ENCODE measurements at regions not wholly inside any gene's neighbourhood (a gene's known extent, or its start where the extent isn't known, plus 50 kb on each side); places are given as distances from the start of the nearest gene placed in this dataset.

GRCh38 chr2:226151157-226151556 is 648.5 kb downstream of the IRS1 start:
- no peak for TF ChIP-seq ZFX (IDR thresholded peaks at IDR 0.05)
- TF ChIP-seq, protein P1, sequence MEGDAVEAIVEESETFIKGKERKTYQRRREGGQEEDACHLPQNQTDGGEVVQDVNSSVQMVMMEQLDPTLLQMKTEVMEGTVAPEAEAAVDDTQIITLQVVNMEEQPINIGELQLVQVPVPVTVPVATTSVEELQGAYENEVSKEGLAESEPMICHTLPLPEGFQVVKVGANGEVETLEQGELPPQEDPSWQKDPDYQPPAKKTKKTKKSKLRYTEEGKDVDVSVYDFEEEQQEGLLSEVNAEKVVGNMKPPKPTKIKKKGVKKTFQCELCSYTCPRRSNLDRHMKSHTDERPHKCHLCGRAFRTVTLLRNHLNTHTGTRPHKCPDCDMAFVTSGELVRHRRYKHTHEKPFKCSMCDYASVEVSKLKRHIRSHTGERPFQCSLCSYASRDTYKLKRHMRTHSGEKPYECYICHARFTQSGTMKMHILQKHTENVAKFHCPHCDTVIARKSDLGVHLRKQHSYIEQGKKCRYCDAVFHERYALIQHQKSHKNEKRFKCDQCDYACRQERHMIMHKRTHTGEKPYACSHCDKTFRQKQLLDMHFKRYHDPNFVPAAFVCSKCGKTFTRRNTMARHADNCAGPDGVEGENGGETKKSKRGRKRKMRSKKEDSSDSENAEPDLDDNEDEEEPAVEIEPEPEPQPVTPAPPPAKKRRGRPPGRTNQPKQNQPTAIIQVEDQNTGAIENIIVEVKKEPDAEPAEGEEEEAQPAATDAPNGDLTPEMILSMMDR (conservative IDR thresholded peaks at IDR 0.05): no peak
- H3K27ac ChIP-seq: no peak overlapping the region

DNA sequence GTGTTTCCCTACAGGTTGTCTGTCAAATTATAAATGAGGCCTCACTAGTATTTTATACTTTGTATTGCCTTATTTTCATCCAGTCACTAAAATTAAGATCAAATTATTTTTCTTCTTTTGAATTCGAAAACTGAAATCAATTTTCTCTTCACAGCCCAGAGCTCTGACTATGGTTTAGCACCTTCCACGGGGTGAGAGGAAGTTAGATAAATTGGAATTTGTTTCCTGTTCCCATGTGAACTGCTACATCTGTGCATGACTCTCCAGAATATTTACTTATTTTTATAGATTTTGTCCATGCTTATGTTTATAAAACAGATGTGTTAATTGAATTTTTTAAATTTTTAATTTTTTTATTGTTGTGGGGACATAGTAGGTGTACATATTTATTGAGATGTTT is 656.5 kb downstream of the IRS1 start:
- TF ChIP-seq, protein P1 (conservative IDR thresholded peaks at IDR 0.05): no peak
- no peak for TF ChIP-seq ZFX (IDR thresholded peaks at IDR 0.05)
- H3K27ac ChIP-seq: no peak overlapping the region

GRCh38 chr2:226142463-226142862 is 657.2 kb downstream of the IRS1 start:
- H3K27ac ChIP-seq: no peak overlapping the region
- TF ChIP-seq ZFX (IDR thresholded peaks at IDR 0.05): no peak
- TF ChIP-seq, protein P1 (conservative IDR thresholded peaks at IDR 0.05): no peak

GRCh38 chr2:226140594-226140993 is 659.0 kb downstream of the IRS1 start:
- TF ChIP-seq ZFX (IDR thresholded peaks at IDR 0.05): no peak
- TF ChIP-seq, protein P1 (conservative IDR thresholded peaks at IDR 0.05): no peak
- H3K27ac ChIP-seq: no peak overlapping the region

GRCh38 chr2:226139759-226140158 is 659.9 kb downstream of the IRS1 start:
- no peak overlapping the region for H3K27ac ChIP-seq
- TF ChIP-seq, protein P1 (conservative IDR thresholded peaks at IDR 0.05): no peak
- no peak for TF ChIP-seq ZFX (IDR thresholded peaks at IDR 0.05)

DNA sequence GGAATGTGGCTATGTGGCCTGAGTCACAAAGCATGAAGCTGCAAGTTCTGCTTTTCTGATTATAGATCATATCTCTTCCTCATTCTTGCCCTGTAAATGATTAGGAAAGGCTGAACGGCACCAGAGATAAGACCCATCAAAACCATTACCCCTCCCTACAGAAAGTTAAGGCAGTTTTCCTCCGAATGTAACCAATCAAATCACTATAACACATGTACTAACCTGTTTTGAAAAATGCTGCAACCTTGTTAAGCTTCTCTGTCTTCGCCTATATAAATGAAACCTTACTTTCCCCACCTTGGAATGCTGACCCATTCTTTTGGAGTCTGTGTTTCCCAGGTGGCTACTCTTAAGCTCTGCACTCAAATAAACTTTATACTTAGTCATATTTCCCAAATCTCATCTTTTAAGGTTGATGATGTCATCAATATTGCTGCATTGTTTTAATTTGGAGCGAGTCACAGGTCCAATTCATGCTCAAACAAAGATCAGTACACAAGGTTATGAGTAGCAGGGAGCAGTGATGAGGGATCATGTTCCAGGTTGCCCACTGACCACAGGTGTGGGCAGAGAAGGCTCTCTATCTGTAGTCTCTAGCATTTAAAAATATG is 662.3 kb downstream of the IRS1 start:
- no peak overlapping the region for H3K27ac ChIP-seq
- TF ChIP-seq, protein P1 (conservative IDR thresholded peaks at IDR 0.05): no peak
- no peak for TF ChIP-seq ZFX (IDR thresholded peaks at IDR 0.05)

DNA sequence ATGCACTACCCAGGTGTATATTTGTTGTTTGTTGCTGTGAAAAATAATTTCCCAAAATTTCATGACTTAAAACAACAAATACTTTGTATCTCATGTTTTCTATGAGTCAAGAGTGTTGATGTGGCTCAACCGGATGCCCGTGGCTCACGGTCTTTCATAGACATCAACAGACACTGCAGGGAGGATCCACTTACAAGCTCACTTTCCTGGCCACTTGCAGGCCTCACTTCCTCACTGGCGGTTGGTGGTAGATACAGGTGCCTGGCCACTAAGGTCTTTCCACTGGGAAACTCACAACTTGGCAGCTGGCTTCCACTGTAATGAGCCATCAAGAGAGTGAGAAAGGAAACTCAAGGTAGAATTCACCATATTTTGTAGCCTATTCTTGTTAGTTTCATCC is 662.9 kb downstream of the IRS1 start:
- TF ChIP-seq, protein P1 (conservative IDR thresholded peaks at IDR 0.05): no peak
- TF ChIP-seq ZFX (IDR thresholded peaks at IDR 0.05): no peak
- H3K27ac ChIP-seq: no peak overlapping the region
